ENCODE measurements at regions not wholly inside any gene's neighbourhood (a gene's known extent, or its start where the extent isn't known, plus 50 kb on each side); places are given as distances from the start of the nearest gene placed in this dataset.

DNA sequence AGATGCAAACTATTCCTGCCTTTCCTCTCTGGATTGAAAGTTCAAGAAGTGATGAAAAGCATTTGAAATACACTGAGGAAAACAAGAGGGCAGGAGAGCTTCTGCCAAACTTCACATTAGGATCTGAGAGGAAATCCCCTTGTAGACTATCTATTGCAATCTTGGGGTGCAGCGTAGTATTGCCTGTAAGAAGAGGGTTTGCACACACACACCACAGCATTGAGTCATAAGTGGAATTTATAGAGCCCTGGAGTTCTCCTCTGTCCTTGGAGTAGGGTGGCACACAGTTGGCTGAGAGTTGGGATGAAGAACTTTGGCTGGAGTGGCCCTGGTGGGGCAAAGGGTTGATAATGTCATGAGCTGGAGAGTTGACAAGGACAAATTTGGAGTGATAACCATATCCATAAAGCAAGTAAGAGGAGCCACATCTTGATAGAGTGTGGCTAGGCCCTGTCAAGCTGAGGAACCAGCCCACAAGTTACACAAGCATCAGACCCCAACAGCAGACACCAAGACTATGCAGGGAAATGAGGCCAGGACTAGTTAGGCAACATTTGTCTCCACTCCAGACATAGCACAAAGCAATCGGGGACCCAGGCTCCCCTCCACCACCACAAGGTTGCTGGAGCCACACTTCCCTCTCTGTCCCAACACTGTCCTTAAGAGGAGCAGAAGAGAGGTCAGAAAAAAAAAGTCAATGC is 520.9 kb downstream of the KLF5 start:
- H3K4me1 ChIP-seq: no peaks in the 10 kb centered on the region
- in situ Hi-C loops (cut with MboI; ENCODE audit: low sequenced_read_pairs): no loop called here
- no peak overlapping the region for H3K4me3 ChIP-seq
- no peaks in the 10 kb centered on the region for H3K36me3 ChIP-seq (replicated peaks)
- no peak for DNase-seq (ENCODE audit: low spot score in 2 of 2)
- H3K27me3 ChIP-seq (ENCODE audit: low read depth): no peaks in the 10 kb centered on the region
- no peaks in the 10 kb centered on the region for H3K9me3 ChIP-seq

- in situ Hi-C loops (cut with MboI; ENCODE audit: low sequenced_read_pairs): no loop called here
Measured at GRCh38 chr13:73578251-73578875, 519.6 kb downstream of the KLF5 start.

GRCh38 chr13:73576291-73576690 is 517.5 kb downstream of the KLF5 start:
- H3K4me3 ChIP-seq: no peak overlapping the region
- in situ Hi-C loops (cut with MboI; ENCODE audit: low sequenced_read_pairs): no loop called here
- no peaks in the 10 kb centered on the region for H3K27me3 ChIP-seq (ENCODE audit: low read depth)
- no peaks in the 10 kb centered on the region for H3K9me3 ChIP-seq
- H3K4me1 ChIP-seq: no peaks in the 10 kb centered on the region
- DNase-seq (ENCODE audit: low spot score in 2 of 2): no peak
- no peaks in the 10 kb centered on the region for H3K36me3 ChIP-seq (replicated peaks)

More at GRCh38 chr13:73578251-73578875, 519.6 kb downstream of the KLF5 start:
- Histone ChIP-seq H3K4me3 (no peak overlapping the region), H3K27me3 (ENCODE audit: low read depth) (no peaks in the 10 kb centered on the region), H3K9me3 (no peaks in the 10 kb centered on the region), H3K36me3 (replicated peaks) (no peaks in the 10 kb centered on the region), H3K4me1 (no peaks in the 10 kb centered on the region)
- DNase-seq (ENCODE audit: low spot score in 2 of 2): no peak

- in situ Hi-C loops (cut with MboI; ENCODE audit: low sequenced_read_pairs): no loop called here
- Histone ChIP-seq H3K36me3 (replicated peaks) (no peaks in the 10 kb centered on the region), H3K9me3 (no peaks in the 10 kb centered on the region), H3K27me3 (ENCODE audit: low read depth) (no peaks in the 10 kb centered on the region), H3K4me3 (no peak overlapping the region), H3K4me1 (no peaks in the 10 kb centered on the region)
- no peak for DNase-seq (ENCODE audit: low spot score in 2 of 2)
Measured at GRCh38 chr13:73572824-73573223, 514.0 kb downstream of the KLF5 start.

GRCh38 chr13:73571376-73571775 is 512.6 kb downstream of the KLF5 start:
- H3K4me1 ChIP-seq: no peaks in the 10 kb centered on the region
- no peak for DNase-seq (ENCODE audit: low spot score in 2 of 2)
- H3K27me3 ChIP-seq (ENCODE audit: low read depth): no peaks in the 10 kb centered on the region
- in situ Hi-C loops (cut with MboI; ENCODE audit: low sequenced_read_pairs): no loop called here
- H3K9me3 ChIP-seq: no peaks in the 10 kb centered on the region
- H3K4me3 ChIP-seq: no peak overlapping the region
- H3K36me3 ChIP-seq (replicated peaks): no peaks in the 10 kb centered on the region

DNA sequence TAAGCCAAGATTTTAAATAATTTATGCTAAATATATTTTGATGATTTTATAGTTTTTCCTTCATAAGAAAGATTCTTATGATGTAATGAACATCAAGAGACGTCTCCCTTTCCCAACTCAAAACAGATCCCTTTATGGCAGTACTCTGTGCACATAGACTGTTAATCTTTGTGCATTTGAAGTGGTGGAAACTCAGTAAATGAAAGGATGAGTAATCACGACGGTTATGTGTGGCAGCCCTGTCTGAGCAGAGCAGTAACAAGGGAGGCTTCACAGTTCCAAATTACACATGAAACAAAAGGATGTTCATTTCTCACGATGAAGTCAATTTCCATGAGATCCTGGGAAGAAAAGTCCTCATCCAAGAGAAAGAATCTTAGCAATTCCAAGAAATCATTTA is 498.1 kb downstream of the KLF5 start:
- Histone ChIP-seq H3K9me3 (no peaks in the 10 kb centered on the region), H3K4me1 (no peaks in the 10 kb centered on the region), H3K4me3 (no peak overlapping the region), H3K36me3 (replicated peaks) (no peaks in the 10 kb centered on the region), H3K27me3 (ENCODE audit: low read depth) (no peaks in the 10 kb centered on the region)
- in situ Hi-C loops (cut with MboI; ENCODE audit: low sequenced_read_pairs): no loop called here
- no peak for DNase-seq (ENCODE audit: low spot score in 2 of 2)

DNA sequence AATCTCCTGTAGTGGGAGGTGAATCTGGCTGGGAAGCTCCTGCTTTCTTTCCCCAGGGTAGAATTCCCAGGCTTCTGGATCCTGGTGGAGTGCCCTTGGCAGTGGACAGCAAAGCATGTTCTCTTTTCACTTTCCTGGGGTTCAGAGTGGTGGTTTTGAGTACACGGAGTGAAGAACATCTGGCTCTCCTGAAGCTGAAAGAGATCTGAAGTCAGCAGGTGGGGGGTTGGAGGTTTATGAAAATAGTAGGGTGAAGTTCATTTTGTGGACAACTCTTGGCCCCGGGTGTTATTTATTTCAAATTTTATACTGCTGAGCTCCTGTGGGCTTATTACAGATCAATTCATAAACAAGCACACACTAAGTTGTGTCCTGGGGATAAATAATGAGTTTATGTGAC is 497.3 kb downstream of the KLF5 start:
- Histone ChIP-seq H3K27me3 (ENCODE audit: low read depth) (no peaks in the 10 kb centered on the region), H3K4me3 (no peak overlapping the region), H3K36me3 (replicated peaks) (no peaks in the 10 kb centered on the region), H3K4me1 (no peaks in the 10 kb centered on the region), H3K9me3 (no peaks in the 10 kb centered on the region)
- DNase-seq (ENCODE audit: low spot score in 2 of 2): no peak
- in situ Hi-C loops (cut with MboI; ENCODE audit: low sequenced_read_pairs): no loop called here

- no peaks in the 10 kb centered on the region for H3K27me3 ChIP-seq (ENCODE audit: low read depth)
- H3K4me3 ChIP-seq: no peak overlapping the region
- no peaks in the 10 kb centered on the region for H3K9me3 ChIP-seq
- no peaks in the 10 kb centered on the region for H3K36me3 ChIP-seq (replicated peaks)
- in situ Hi-C loops (cut with MboI; ENCODE audit: low sequenced_read_pairs): no loop called here
- DNase-seq (ENCODE audit: low spot score in 2 of 2): no peak
- H3K4me1 ChIP-seq: no peaks in the 10 kb centered on the region
Measured at GRCh38 chr13:73551736-73552135, 492.9 kb downstream of the KLF5 start.

DNA sequence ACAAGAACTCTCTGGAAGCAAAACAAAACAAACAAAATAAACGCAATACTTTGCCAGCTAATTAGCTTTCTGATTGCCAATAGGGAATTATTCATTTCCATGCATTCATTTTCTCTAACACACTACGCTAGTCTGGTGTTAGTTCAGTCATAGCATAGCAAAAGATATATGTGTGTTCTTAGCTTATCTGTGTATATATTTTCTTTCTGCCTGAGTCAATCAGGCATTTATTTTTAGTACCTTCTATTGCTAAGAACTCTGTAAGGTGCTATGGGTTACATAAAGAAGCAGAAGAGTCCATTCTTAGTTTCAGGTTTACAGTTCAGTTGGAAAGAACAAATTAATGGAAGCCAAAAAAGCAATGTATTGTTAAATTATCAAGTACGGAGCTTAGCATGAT is 490.9 kb downstream of the KLF5 start:
- Histone ChIP-seq H3K27me3 (ENCODE audit: low read depth) (no peaks in the 10 kb centered on the region), H3K36me3 (replicated peaks) (no peaks in the 10 kb centered on the region), H3K9me3 (no peaks in the 10 kb centered on the region), H3K4me3 (no peak overlapping the region), H3K4me1 (no peaks in the 10 kb centered on the region)
- DNase-seq (ENCODE audit: low spot score in 2 of 2): no peak
- in situ Hi-C loops (cut with MboI; ENCODE audit: low sequenced_read_pairs): no loop called here

- Histone ChIP-seq H3K4me3 (no peak overlapping the region), H3K36me3 (replicated peaks) (no peaks in the 10 kb centered on the region), H3K4me1 (no peaks in the 10 kb centered on the region), H3K9me3 (no peaks in the 10 kb centered on the region), H3K27me3 (ENCODE audit: low read depth) (no peaks in the 10 kb centered on the region)
- in situ Hi-C loops (cut with MboI; ENCODE audit: low sequenced_read_pairs): no loop called here
- no peak for DNase-seq (ENCODE audit: low spot score in 2 of 2)
Measured at GRCh38 chr13:73548449-73548848, 489.6 kb downstream of the KLF5 start.

DNA sequence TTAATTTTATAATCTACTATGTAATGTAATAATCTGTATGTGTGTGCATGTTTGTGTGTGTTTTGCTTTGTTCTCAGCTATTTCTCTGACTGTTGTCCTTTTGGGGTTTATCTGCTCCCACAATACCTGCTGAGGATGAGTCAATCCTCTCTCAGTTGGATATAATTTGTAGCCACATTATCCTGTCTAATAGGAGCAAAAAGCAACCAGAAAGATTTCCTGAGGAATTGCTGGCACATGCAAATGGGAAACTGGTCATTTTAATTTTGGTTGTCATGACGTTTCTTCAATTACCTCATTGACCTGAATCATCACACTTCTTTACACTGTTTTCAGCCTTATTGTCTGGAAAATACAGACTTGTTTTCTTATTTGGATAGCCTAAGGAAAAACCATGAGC is 488.4 kb downstream of the KLF5 start:
- no peaks in the 10 kb centered on the region for H3K27me3 ChIP-seq (ENCODE audit: low read depth)

DNA sequence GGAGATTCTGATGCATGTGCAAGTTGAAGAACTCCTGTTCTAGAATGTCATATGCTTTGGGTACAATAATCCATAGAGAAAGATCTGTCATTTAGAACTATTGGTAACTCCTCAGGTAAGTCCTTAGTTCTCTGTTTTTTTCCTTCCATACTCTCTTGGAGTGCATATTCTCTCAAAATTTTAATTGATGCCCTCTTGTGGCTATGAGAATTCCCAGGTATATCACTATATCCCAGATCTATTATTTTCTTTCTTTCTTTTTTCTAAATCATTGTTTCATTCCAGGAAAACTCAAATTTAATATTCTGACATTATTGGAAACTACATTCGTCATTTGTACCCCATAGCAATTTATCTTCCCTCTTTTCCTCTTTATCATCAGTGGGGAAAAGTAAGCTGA is 485.4 kb downstream of the KLF5 start:
- Histone ChIP-seq H3K36me3 (replicated peaks) (no peaks in the 10 kb centered on the region), H3K9me3 (no peaks in the 10 kb centered on the region), H3K4me1 (no peaks in the 10 kb centered on the region), H3K27me3 (ENCODE audit: low read depth) (no peaks in the 10 kb centered on the region), H3K4me3 (no peak overlapping the region)
- in situ Hi-C loops (cut with MboI; ENCODE audit: low sequenced_read_pairs): no loop called here
- no peak for DNase-seq (ENCODE audit: low spot score in 2 of 2)

More for the DNA sequence above, 488.4 kb downstream of the KLF5 start:
- H3K4me1 ChIP-seq: no peaks in the 10 kb centered on the region
- H3K9me3 ChIP-seq: no peaks in the 10 kb centered on the region
- no peak for DNase-seq (ENCODE audit: low spot score in 2 of 2)
- no peak overlapping the region for H3K4me3 ChIP-seq
- H3K36me3 ChIP-seq (replicated peaks): no peaks in the 10 kb centered on the region
- in situ Hi-C loops (cut with MboI; ENCODE audit: low sequenced_read_pairs): no loop called here

DNA sequence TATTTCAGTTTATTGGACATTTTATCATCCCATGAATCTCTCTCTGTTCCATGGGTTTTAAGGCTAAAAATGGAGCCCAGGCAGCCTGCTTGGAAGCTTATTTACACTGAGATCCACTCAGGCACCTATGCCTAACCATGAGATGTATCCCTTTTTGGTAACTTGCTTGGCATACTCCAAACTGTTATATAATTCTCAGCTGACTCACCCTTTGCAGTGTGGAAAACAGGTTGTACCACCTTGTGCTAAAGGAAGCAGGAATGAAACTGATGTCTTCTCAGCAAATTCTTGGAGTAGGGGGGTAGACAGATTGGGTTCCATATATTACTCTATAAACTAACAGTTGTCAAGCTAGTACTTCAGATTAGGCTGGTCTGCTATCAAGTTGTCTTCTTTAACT is 483.6 kb downstream of the KLF5 start:
- in situ Hi-C loops (cut with MboI; ENCODE audit: low sequenced_read_pairs): no loop called here
- Histone ChIP-seq H3K4me3 (no peak overlapping the region), H3K9me3 (no peaks in the 10 kb centered on the region), H3K4me1 (no peaks in the 10 kb centered on the region), H3K27me3 (ENCODE audit: low read depth) (no peaks in the 10 kb centered on the region), H3K36me3 (replicated peaks) (no peaks in the 10 kb centered on the region)
- DNase-seq (ENCODE audit: low spot score in 2 of 2): no peak

DNA sequence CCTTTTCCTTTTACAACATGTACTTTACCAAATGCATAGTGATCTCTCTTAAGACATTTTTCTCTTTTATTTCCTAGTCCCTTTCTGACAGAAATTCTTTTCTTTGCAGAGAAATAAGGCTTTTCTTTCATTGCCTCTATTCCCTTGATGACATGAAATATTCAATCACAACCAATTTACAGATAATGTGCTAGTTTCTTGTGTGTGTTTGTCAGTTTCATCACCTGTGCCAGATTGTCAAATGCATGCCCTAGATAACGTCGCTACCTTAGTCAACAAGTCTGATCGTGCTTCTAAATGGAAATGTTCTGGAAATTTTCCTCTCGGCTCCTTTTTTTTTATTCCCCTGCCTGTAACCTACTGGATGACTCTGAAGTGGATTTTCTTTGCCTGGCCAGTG is 478.1 kb downstream of the KLF5 start:
- H3K36me3 ChIP-seq (replicated peaks): no peaks in the 10 kb centered on the region
- H3K27me3 ChIP-seq (ENCODE audit: low read depth): no peaks in the 10 kb centered on the region
- in situ Hi-C loops (cut with MboI; ENCODE audit: low sequenced_read_pairs): no loop called here

DNA sequence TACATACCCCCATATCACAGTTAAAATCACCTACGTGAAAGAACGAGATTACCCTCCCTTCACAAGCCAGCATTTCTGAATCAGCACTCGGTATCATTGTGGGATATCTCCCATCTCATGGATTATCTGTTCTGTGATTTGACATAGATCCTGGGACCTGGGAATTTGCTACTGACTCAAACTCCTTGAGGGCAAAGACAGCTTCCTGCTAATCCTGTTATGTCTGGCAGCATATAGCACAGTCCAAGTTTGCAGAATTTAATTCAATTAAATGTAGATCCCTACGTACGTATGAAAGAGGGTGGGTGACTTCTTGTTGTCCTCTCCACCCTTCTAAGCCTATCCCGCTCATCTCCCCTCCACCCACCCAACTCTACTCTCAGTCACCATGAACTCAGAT is 476.5 kb downstream of the KLF5 start:
- in situ Hi-C loops (cut with MboI; ENCODE audit: low sequenced_read_pairs): no loop called here
- Histone ChIP-seq H3K4me1 (no peaks in the 10 kb centered on the region), H3K4me3 (no peak overlapping the region), H3K36me3 (replicated peaks) (no peaks in the 10 kb centered on the region), H3K9me3 (no peaks in the 10 kb centered on the region), H3K27me3 (ENCODE audit: low read depth) (no peaks in the 10 kb centered on the region)
- no peak for DNase-seq (ENCODE audit: low spot score in 2 of 2)

More for the DNA sequence above, 478.1 kb downstream of the KLF5 start:
- Histone ChIP-seq H3K4me1 (no peaks in the 10 kb centered on the region), H3K4me3 (no peak overlapping the region), H3K9me3 (no peaks in the 10 kb centered on the region)
- no peak for DNase-seq (ENCODE audit: low spot score in 2 of 2)
